Prostate gland (tissue), 2 donors: ENCODE measurements at regions not wholly inside any gene's neighbourhood (a gene's known extent, or its start where the extent isn't known, plus 50 kb on each side); places are given as distances from the start of the nearest gene placed in this dataset.
"Not testable (repeated sequence)": the region's sequence is repeated elsewhere in the genome, so short reads cannot be mapped to it uniquely, and the experiment has no call there.

Experiments used
- DNase-seq: peaks from one replicate; pipeline ENCODE4 v3.0.0-alpha.2; 2019; ENCODE audit warnings: low spot score
- H3K27ac ChIP-seq, 2 donors: fragments of 200-600 bp; sonication (generic); 2 replicates each; pipeline ENCODE4 v1.5.1; 2017 to 2019
- H3K27me3 ChIP-seq: fragments of 200-600 bp; sonication (generic); replicated peaks from 2 replicates; pipeline ENCODE4 v1.5.1; 2019; ENCODE audit not compliant: insufficient read depth
- H3K36me3 ChIP-seq, 2 donors: fragments of 200-600 bp; sonication (generic); 1 replicate in 1 of 2; 2 replicates in 1 of 2; pipeline versions ENCODE4 v1.5.1 to v1.8.1; 2017 to 2019
- H3K4me1 ChIP-seq: fragments of 200-600 bp; sonication (generic); replicated peaks from 2 replicates; pipeline ENCODE4 v1.5.1; 2019
- H3K4me3 ChIP-seq, 2 donors: fragments of 200-600 bp; sonication (generic); 2 replicates each; pipeline ENCODE4 v1.5.1; 2017 to 2019
- H3K9me3 ChIP-seq: fragments of 200-600 bp; sonication (generic); 2 replicates; pipeline ENCODE4 v1.5.1; 2017
- POLR2A ChIP-seq: fragments of 450-650 bp; IDR thresholded peaks from one replicate; pipeline ENCODE4 v1.6.1; 2016; ENCODE audit warnings: antibody characterized with exemption, mild to moderate bottlenecking
- POLR2AphosphoS5 ChIP-seq: sonication (generic); formaldehyde crosslinking; IDR thresholded peaks from one replicate; pipeline ENCODE4 v1.6.1; 2017; ENCODE audit warnings: antibody characterized with exemption
- WGBS: methylation state at CpG from one replicate; pipeline ENCODE4 v1.1.5; 2018; 5-methylcytosine and 5-hydroxymethylcytosine counted together
- intact Hi-C: fragments of 100-400 bp; cut with DNase I; formaldehyde crosslinking; loops from one replicate; pipeline ENCODE4 v1.14.2; 2022
- TF ChIP-seq, protein P1 (sequence below), 4 experiments: fragments of 200-600 bp in 2 of 4; fragments of 450-650 bp in 2 of 4; sonication (generic) in 2 of 4; IDR thresholded peaks; 1 replicate in 3 of 4; 2 replicates in 1 of 4; pipeline ENCODE4 v1.5.1; 2016 to 2019; ENCODE audit warnings: antibody characterized with exemption in 4 of 4, mild to moderate bottlenecking in 2 of 4, moderate library complexity in 2 of 4

DNA sequence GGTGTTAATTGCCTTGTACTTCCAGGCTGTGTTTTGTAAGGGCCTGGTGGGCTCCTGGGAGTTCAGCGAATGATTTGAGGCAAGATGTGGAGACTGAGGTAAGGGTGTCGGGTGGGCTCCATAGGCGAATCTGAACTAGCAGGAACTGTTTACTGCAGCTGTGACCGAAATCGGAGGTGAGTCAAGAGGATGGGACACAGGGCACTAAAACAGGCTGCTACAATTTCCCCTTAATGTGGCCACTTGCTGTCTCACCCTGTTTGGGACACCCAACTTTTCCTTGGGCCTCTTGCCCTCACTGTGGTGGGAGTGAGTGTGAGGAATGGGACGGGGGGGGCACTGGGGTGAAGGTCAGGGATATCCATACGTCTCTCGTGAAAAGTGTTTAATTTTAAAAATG, 53.9 kb upstream of the MCUR1 start:
- Histone ChIP-seq H3K4me3 (no peak overlapping the region), H3K4me1 (no peaks in the 10 kb centered on the region), H3K27ac (no peak overlapping the region), H3K36me3 (no peaks in the 10 kb centered on the region), H3K27me3 (no peaks in the 10 kb centered on the region), H3K9me3 (no peaks in the 10 kb centered on the region)
- no peak for DNase-seq
- intact Hi-C loops: no loop called here
- WGBS: 90% methylated on average over 8 of the region's 8 CpGs
- TF ChIP-seq POLR2AphosphoS5 (no peak), POLR2A (no peak)
- TF ChIP-seq, protein P1, sequence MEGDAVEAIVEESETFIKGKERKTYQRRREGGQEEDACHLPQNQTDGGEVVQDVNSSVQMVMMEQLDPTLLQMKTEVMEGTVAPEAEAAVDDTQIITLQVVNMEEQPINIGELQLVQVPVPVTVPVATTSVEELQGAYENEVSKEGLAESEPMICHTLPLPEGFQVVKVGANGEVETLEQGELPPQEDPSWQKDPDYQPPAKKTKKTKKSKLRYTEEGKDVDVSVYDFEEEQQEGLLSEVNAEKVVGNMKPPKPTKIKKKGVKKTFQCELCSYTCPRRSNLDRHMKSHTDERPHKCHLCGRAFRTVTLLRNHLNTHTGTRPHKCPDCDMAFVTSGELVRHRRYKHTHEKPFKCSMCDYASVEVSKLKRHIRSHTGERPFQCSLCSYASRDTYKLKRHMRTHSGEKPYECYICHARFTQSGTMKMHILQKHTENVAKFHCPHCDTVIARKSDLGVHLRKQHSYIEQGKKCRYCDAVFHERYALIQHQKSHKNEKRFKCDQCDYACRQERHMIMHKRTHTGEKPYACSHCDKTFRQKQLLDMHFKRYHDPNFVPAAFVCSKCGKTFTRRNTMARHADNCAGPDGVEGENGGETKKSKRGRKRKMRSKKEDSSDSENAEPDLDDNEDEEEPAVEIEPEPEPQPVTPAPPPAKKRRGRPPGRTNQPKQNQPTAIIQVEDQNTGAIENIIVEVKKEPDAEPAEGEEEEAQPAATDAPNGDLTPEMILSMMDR (IDR thresholded peaks at IDR 0.05): no peak

DNA sequence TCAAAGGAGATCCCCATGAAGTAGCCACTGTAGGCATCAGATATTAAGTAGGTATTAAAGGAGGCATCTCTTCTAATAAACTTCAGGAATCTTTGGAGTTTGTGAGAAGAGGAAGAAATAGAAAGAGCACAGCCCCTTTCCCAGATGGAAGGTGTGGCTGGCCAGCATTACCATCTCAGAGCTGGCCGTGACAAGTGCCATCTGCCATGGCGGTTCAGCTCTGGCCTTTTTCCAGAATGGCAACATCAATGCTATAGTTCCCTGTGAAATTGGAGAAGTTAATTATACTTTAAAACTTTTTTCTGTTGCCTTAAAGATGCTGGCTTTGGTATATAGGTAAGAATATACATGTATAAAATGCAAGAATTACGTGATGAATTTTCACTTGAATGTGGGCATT, 51.9 kb upstream of the MCUR1 start:
- no peak for DNase-seq
- Histone ChIP-seq H3K27ac (no peak overlapping the region), H3K4me1 (no peaks in the 10 kb centered on the region), H3K4me3 (no peak overlapping the region), H3K9me3 (no peaks in the 10 kb centered on the region), H3K36me3 (no peaks in the 10 kb centered on the region), H3K27me3 (no peaks in the 10 kb centered on the region)
- 70% methylated on average over 3 of the region's 3 CpGs for WGBS
- TF ChIP-seq POLR2A (no peak), POLR2AphosphoS5 (no peak)
- TF ChIP-seq, protein P1 (IDR thresholded peaks at IDR 0.05): no peak
- intact Hi-C loops: no loop called here

DNA sequence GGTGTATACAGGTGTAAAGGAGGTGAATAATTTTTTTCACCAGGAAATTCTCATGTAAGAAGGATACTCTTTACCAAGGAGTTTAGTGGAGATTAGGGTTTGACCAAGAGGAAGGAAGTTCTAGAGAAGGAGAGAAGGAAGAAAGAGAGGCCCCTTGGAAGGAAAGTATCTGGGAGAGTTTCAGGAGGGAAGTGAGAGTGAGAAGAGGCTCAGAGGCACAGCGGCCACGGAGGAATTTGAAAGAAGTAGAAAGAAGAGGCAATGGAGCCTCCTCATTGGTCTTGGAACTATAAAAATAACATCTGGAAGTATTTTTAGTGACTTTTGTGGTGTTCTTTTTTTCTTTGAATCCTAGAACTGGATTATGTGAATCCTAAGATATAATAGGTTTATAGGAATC, 50.8 kb upstream of the MCUR1 start:
- H3K27me3 ChIP-seq: no peaks in the 10 kb centered on the region
- H3K4me1 ChIP-seq: no peaks in the 10 kb centered on the region
- H3K36me3 ChIP-seq: no peaks in the 10 kb centered on the region
- intact Hi-C loops: no loop called here
- H3K4me3 ChIP-seq: no peak overlapping the region
- TF ChIP-seq POLR2AphosphoS5 (no peak), POLR2A (no peak)
- TF ChIP-seq, protein P1 (IDR thresholded peaks at IDR 0.05): no peak
- 60% methylated on average over 2 of the region's 2 CpGs for WGBS
- DNase-seq: no peak
- H3K9me3 ChIP-seq: no peaks in the 10 kb centered on the region
- no peak overlapping the region for H3K27ac ChIP-seq

DNA sequence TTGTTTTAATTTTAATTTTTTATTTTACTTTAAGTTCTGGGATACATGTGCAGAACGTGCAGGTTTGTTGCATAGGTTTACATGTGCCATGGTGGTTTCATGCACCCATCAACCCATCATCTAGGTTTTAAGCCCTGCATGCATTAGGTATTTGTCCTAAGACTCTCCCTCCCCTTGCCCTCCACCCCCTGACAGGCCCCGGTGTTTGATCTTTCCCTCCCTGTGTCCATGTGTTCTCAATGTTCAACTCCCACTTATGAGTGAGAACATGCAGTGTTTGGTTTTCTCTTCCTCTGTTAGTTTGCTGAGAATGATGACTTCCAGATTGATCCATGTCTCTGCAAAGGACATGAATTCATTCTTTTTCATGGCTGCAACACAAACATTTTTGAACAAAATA, 50.3 kb upstream of the MCUR1 start:
- H3K9me3 ChIP-seq, H3K27me3 ChIP-seq, intact Hi-C loops, H3K36me3 ChIP-seq, H3K4me3 ChIP-seq, H3K4me1 ChIP-seq, DNase-seq, H3K27ac ChIP-seq: not testable (repeated sequence)
- WGBS: 60% methylated on average over 2 of the region's 2 CpGs
